Gastroesophageal sphincter (tissue), 3 donors: ENCODE measurements at regions not wholly inside any gene's neighbourhood (a gene's known extent, or its start where the extent isn't known, plus 50 kb on each side); places are given as distances from the start of the nearest gene placed in this dataset.

Experiments used
- EP300 ChIP-seq: sonication (generic); formaldehyde crosslinking; IDR thresholded peaks from one replicate; pipeline ENCODE4 v1.6.1; 2017; ENCODE audit warnings: antibody characterized with exemption, mild to moderate bottlenecking
- POLR2A ChIP-seq, 2 donors: fragments of 450-650 bp; IDR thresholded peaks; one replicate each; pipeline ENCODE4 v1.6.1; 2017; ENCODE audit warnings: antibody characterized with exemption in 2 of 2, mild to moderate bottlenecking in 2 of 2, moderate library complexity in 1 of 2
- POLR2AphosphoS5 ChIP-seq: sonication (generic); formaldehyde crosslinking; IDR thresholded peaks from one replicate; pipeline ENCODE4 v1.6.1; 2017; ENCODE audit warnings: antibody characterized with exemption
- TF ChIP-seq, protein P1 (sequence below), 4 experiments: fragments of 200-600 bp in 2 of 4; fragments of 450-650 bp in 2 of 4; sonication (generic) in 1 of 4; IDR thresholded peaks; one replicate each; pipeline ENCODE4 v1.5.1; 2017 to 2019; ENCODE audit warnings: antibody characterized with exemption in 4 of 4, mild to moderate bottlenecking in 2 of 4, moderate library complexity in 2 of 4

DNA sequence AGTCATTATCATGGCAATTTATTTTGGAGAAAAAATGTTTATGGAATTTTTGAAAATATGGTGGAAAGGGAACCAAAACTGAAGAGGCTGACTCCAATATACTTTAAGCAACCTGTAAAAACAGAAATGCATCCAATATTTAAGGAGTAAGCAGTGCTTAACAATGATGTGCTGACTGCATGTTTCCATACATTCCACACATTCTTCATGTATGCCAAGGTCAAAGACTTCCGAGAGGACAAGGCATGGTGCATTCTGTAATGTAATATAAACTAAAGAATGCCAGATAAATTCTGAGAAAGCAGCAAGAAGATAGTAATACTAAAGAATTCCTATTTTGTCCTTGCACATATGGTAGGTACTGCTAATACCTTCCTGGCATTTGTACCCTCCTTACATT lies 2015.9 kb upstream of the CDH9 start:
- TF ChIP-seq POLR2AphosphoS5 (no peak), EP300 (no peak), POLR2A (IDR thresholded peaks at IDR 0.05) (no peak)
- TF ChIP-seq, protein P1, sequence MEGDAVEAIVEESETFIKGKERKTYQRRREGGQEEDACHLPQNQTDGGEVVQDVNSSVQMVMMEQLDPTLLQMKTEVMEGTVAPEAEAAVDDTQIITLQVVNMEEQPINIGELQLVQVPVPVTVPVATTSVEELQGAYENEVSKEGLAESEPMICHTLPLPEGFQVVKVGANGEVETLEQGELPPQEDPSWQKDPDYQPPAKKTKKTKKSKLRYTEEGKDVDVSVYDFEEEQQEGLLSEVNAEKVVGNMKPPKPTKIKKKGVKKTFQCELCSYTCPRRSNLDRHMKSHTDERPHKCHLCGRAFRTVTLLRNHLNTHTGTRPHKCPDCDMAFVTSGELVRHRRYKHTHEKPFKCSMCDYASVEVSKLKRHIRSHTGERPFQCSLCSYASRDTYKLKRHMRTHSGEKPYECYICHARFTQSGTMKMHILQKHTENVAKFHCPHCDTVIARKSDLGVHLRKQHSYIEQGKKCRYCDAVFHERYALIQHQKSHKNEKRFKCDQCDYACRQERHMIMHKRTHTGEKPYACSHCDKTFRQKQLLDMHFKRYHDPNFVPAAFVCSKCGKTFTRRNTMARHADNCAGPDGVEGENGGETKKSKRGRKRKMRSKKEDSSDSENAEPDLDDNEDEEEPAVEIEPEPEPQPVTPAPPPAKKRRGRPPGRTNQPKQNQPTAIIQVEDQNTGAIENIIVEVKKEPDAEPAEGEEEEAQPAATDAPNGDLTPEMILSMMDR (IDR thresholded peaks at IDR 0.05): no peak
